SW 1271 (cell line): ENCODE measurements at regions not wholly inside any gene's neighbourhood (a gene's known extent, or its start where the extent isn't known, plus 50 kb on each side); places are given as distances from the start of the nearest gene placed in this dataset.
"Not testable (repeated sequence)": the region's sequence is repeated elsewhere in the genome, so short reads cannot be mapped to it uniquely, and the experiment has no call there.

Experiments used
- DNase-seq, 2 experiments: peaks; one replicate each; lab custom pipeline; 2025; lab: John Stamatoyannopoulos, UW

- no peak for DNase-seq
These were observed 680.7 kb downstream of the GALC start for GRCh38 chr14:87312169-87312893.

DNA sequence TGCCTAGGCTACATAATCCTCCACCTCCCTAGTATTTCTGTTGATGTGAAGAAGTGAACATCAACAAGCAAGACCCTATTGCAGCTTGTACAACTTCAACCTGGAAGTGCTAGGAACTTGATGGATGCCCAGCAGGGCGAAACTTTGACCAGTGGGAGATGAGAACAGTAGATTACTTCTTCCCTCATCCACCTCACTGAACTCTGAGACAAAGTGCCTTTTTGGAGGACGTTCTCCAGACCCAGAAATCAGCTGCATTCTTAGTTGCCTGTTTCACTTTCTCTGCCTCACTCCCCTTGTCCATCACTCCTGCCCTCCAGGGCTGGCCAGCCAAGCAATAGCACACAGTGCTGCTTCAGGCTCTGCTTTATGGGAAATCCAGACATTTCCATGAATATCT, 683.4 kb downstream of the GALC start:
- no peak for DNase-seq

- DNase-seq = no peak
These were observed 686.4 kb downstream of the GALC start for GRCh38 chr14:87306409-87307168.

GRCh38 chr14:87305345-87305744, 687.6 kb downstream of the GALC start:
- no peak for DNase-seq

DNA sequence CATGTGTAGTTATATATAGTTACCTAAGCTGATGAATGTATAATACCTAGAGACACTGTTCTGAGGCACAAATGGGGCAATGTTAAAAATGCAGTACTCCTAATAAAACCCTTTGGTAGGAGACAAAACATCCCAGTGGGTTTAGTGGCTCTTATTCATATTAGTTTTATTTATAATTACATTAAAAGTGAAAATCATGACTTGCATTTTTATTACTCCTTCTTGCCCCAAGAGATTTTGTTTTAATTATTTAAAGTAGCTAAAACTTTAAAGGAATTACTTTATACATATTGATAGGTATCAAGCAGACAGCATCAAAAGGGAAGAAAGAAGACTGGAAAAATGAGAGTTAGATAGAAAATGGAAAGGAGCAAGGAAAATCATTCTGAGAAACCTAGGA, 688.6 kb downstream of the GALC start:
- DNase-seq = no peak

GRCh38 chr14:87286826-87287225, 706.2 kb downstream of the GALC start:
- no peak for DNase-seq

DNA sequence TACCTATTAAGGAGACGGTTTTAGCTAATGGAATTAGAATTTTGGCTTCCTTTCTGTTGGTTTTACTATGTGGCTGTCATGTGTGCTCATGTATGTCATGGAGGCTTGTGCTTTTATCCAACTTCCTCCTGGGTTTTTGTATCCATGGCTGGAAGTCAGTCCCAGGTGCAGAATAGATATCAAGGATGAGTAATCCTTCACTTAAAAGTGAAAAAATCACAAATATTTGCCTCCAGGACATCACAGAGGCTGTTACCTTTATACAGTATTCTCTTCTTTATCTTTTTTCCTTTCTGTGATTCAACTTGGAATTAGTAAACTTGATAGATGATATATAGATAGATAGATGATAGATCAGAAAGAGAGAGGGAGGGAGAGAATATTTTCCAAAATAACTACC, 706.8 kb downstream of the GALC start:
- DNase-seq = no peak

- no peak for DNase-seq
These were observed 707.5 kb downstream of the GALC start for GRCh38 chr14:87285506-87285905.

DNA sequence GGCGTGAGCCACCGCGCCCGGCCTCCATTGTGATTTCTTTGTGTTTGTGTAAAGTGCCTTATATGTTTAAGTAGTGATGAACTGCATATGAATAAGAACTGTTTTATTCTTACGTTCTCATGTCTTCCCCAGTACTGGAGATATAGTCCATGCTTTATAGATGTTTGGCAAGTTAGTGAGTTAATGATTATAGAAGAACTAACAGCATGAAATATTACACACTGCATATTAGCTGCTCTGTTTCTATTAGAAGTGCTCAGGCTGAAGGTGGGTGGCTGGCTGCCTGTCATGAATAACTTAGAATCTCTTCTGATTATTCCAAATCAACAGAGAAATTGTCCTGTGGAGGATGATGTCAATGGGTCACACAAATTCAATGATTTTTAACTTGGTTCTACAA, 709.4 kb downstream of the GALC start:
- DNase-seq = no peak

DNA sequence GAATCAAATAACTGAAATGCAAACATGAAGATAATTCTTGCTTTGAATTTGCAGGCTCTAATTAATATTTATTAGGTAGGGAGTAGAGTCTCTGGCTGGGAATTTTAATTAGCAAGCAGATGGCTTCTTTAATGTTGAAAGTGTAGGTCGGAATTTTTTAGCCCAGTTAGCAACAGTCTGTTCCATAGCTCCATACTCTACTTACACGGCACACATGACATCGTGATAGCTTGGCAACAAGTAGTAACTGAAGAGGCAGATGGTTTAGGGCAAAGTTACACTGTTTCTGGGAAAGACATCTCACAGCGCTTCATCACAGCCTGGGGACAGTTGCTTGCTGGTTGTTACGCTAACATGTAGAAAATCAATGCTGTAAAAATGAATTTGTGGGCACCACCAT, 710.7 kb downstream of the GALC start:
- DNase-seq = no peak

- DNase-seq = no peak
These were observed 714.6 kb downstream of the GALC start for GRCh38 chr14:87278415-87278814.

- no peak for DNase-seq
These were observed 721.7 kb downstream of the GALC start for GRCh38 chr14:87271331-87271730.

DNA sequence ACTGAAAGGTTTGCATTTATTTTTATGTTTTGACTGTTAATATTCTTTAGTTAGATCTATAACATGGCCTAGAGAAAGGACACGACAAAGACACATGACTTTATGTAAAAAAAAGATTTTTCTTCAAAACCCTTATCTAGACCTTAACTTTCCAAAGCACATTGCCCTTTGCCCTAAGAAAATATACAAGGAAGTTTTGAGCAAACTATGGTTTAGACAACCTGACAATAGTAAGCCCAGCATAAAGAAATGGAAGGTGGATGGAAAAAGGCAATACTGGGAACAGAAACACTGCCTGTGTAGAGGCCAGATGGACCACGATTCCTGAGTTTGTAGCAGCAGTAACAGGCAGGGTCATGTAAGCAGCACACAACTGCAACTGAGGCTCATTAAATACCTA, 724.0 kb downstream of the GALC start:
- DNase-seq = no peak

- no peak for DNase-seq
These were observed 728.2 kb downstream of the GALC start for GRCh38 chr14:87264796-87265195.

- no peak for DNase-seq
These were observed 728.7 kb downstream of the GALC start for GRCh38 chr14:87264272-87264785.

GRCh38 chr14:87261621-87262020, 731.4 kb downstream of the GALC start:
- no peak for DNase-seq

- no peak for DNase-seq
These were observed 732.5 kb downstream of the GALC start for GRCh38 chr14:87260460-87260859.

DNA sequence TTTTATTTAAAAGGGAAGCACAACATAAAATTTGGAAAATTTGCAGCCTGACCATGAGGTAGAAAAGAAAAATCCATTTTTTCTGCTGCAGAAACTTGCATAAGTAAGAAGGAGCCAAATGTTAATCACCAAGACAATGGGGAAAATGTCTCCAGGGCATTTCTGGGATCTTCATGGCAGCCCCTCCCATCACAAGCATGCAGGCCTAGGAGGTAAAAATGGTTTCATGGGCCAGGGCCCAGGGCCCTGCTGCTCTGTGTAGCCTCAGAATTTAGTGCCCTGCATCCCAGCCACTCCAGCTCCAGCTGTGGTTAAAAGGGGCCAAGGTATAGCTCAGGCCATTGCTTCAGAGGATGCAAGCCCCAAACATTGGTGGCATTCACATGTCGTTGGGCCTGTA, 735.6 kb downstream of the GALC start:
- no peak for DNase-seq

GRCh38 chr14:87255058-87255457, 737.9 kb downstream of the GALC start:
- no peak for DNase-seq

- DNase-seq = no peak
These were observed 738.6 kb downstream of the GALC start for GRCh38 chr14:87254331-87254874.

GRCh38 chr14:87253791-87254190, 739.2 kb downstream of the GALC start:
- not testable (repeated sequence) for DNase-seq

DNA sequence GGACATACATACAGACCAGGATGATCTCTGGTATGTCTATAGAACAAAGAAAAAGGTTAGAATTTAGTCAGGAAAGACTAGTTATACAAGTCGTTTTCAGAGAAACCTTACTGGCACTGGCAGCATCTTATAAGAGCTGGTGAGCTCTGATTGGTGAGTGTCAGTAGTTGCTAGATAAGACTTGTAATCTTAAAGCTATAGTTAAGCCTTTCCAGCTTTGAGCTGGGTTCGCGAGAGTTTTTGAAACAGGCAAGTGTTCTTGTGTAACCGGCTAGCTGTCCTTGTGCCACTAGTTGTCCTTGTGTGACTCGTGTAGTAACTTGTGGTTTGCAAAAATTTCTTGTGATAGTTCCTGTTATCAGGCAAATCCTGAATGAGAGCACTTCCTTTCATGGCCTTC, 740.9 kb downstream of the GALC start:
- no peak for DNase-seq

GRCh38 chr14:87251011-87251410, 742.0 kb downstream of the GALC start:
- no peak for DNase-seq
